Upper lobe of right lung (tissue), 1 donor: ENCODE measurements at regions not wholly inside any gene's neighbourhood (a gene's known extent, or its start where the extent isn't known, plus 50 kb on each side); places are given as distances from the start of the nearest gene placed in this dataset.

ENCODE experiments used
- ATAC-seq: fragments of 200-7000 bp; cut with Tn5 transposase; one replicate; pipeline ENCODE4 v1.9.1; 2020; ENCODE audit warnings: mild to moderate bottlenecking, moderate library complexity
- DNase-seq: peaks from one replicate; pipeline ENCODE4 v3.0.0-alpha.2; 2020
- H3K27ac ChIP-seq: fragments of 200-600 bp; one replicate; pipeline ENCODE4 v1.8.0; 2022
- H3K27me3 ChIP-seq: fragments of 200-600 bp; one replicate; pipeline ENCODE4 v1.8.0; 2022; ENCODE audit warnings: mild to moderate bottlenecking
- H3K36me3 ChIP-seq: fragments of 200-600 bp; one replicate; pipeline ENCODE4 v1.8.0; 2022
- H3K4me1 ChIP-seq: fragments of 200-600 bp; one replicate; pipeline ENCODE4 v1.8.0; 2022
- H3K4me3 ChIP-seq: fragments of 200-600 bp; one replicate; pipeline ENCODE4 v1.8.0; 2022; ENCODE audit warnings: mild to moderate bottlenecking
- H3K9me3 ChIP-seq: fragments of 200-600 bp; one replicate; pipeline ENCODE4 v1.8.0; 2022
- intact Hi-C: fragments of 100-400 bp; cut with DNase I; formaldehyde crosslinking; loops from one replicate; pipeline ENCODE4 v1.11.0; 2022
- TF ChIP-seq, protein P1 (sequence below): fragments of 200-600 bp; IDR thresholded peaks from one replicate; pipeline ENCODE4 v1.8.0; 2022; ENCODE audit warnings: antibody characterized with exemption
- donor health status: DM: no; HTN: yes; CAD: no; lungs with severe emphysema.

DNA sequence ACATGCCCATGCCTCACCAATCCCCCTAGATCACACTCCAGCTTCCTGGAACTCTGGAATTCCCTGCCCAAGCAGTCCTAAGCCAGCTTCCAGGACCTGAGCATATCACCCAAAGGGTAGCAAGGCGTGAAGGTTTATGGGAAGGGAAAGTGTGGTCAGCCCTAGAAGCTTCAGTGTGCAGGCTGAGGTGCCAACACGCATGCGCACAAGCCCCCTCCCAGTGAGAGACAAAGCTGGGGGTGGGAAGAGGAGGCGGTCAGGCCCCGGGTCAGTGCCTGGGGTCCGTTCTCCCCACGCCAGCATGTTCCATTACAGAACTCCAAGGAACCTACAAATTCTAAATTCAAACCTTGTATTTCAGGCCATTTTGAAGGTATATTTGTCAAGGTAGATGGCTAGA, 103.6 kb upstream of the C7orf33 start:
- intact Hi-C loops, result no loop called here
- H3K36me3 ChIP-seq, result no peaks in the 10 kb centered on the region
- TF ChIP-seq, protein P1, sequence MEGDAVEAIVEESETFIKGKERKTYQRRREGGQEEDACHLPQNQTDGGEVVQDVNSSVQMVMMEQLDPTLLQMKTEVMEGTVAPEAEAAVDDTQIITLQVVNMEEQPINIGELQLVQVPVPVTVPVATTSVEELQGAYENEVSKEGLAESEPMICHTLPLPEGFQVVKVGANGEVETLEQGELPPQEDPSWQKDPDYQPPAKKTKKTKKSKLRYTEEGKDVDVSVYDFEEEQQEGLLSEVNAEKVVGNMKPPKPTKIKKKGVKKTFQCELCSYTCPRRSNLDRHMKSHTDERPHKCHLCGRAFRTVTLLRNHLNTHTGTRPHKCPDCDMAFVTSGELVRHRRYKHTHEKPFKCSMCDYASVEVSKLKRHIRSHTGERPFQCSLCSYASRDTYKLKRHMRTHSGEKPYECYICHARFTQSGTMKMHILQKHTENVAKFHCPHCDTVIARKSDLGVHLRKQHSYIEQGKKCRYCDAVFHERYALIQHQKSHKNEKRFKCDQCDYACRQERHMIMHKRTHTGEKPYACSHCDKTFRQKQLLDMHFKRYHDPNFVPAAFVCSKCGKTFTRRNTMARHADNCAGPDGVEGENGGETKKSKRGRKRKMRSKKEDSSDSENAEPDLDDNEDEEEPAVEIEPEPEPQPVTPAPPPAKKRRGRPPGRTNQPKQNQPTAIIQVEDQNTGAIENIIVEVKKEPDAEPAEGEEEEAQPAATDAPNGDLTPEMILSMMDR, result no peak
- no peaks in the 10 kb centered on the region for H3K4me1 ChIP-seq
- DNase-seq (no peak), ATAC-seq (no peak)
- H3K27me3 ChIP-seq, result no peaks in the 10 kb centered on the region
- H3K27ac ChIP-seq, result no peak overlapping the region
- no peaks in the 10 kb centered on the region for H3K9me3 ChIP-seq
- H3K4me3 ChIP-seq, result no peak overlapping the region

DNA sequence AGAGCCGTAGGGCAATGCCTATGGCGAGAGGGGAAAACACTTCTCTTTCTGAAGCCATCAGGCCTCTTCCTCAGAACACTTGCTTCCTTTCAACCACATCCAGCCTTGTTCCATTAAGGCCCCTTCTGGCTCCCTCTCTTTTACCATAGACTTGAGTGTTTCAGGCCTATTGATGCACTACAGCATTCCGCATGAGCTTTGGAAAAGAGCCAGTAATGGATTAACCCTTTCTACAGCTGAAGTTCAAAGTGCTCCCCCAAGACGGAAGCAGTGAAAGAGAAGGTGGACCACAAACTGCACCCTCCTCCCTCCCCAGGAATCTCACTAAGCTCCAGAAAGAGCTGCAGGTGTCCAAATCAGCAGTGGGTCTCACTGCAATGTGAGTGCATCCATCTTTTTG, 102.7 kb upstream of the C7orf33 start:
- Histone ChIP-seq H3K9me3 (no peaks in the 10 kb centered on the region), H3K36me3 (no peaks in the 10 kb centered on the region), H3K4me1 (no peaks in the 10 kb centered on the region), H3K27me3 (no peaks in the 10 kb centered on the region), H3K27ac (no peak overlapping the region), H3K4me3 (no peak overlapping the region)
- ATAC-seq (no peak), DNase-seq (no peak)
- TF ChIP-seq, protein P1, result no peak
- intact Hi-C loops, result no loop called here

DNA sequence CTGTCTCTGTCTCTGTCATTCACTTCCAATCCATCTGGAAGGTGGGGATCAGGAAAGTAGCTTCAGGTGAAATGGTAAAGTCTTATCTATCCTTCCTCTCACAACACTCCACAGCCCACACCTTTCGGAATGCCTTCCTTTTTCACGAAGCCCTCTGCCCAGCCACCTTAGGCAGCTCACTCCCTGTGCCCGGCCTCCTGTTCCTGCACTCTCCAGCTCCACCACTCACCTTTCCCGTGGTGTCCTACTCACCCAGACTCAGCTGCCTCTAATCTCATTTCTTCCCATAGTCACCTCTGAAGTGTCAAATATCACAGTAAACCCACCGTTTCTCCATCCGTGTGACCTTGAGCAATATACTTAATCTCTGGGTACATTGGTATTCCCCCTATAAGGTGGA, 100.9 kb upstream of the C7orf33 start:
- TF ChIP-seq, protein P1, result no peak
- Histone ChIP-seq H3K4me3 (no peak overlapping the region), H3K4me1 (no peaks in the 10 kb centered on the region), H3K27me3 (no peaks in the 10 kb centered on the region), H3K36me3 (no peaks in the 10 kb centered on the region), H3K9me3 (no peaks in the 10 kb centered on the region), H3K27ac (no peak overlapping the region)
- DNase-seq (no peak), ATAC-seq (no peak)
- intact Hi-C loops, result no loop called here

DNA sequence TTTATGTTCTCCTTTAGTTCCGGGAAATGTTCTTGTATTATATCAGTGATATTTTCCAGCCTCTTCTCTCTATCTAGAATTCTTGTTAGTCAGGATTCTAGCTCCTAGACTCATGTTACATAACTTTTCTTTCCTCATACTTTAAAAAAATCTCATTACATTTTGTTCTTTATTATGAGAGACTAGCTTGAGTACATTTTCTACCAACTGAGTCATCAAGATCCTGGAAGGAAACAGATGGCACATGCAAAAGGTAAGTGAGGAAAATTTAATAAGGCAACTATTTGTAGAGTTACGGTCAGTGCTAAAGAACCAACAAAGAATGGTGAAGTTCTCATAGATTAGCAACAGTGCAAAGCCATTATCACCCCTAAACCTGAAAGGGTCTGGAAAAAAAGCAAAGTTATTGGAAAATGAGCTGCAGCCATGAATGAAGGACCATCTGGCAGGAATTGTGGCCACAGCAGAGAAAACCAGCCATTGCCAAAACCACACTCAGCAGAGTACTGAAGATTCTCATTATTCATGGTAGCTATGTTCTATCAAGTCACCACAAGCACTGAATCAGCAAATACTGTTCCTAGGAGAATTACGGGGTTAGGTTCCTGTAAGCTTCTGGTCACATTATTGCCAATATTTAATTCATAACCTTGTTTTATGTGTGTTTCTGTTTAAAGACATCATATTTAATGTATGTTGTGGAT, 98.3 kb upstream of the C7orf33 start:
- DNase-seq (no peak), ATAC-seq (no peak)
- intact Hi-C loops, result no loop called here
- TF ChIP-seq, protein P1, result no peak
- no peaks in the 10 kb centered on the region for H3K9me3 ChIP-seq
- no peak overlapping the region for H3K4me3 ChIP-seq
- H3K27ac ChIP-seq, result no peak overlapping the region
- no peaks in the 10 kb centered on the region for H3K36me3 ChIP-seq
- H3K27me3 ChIP-seq, result no peaks in the 10 kb centered on the region
- H3K4me1 ChIP-seq, result no peaks in the 10 kb centered on the region

DNA sequence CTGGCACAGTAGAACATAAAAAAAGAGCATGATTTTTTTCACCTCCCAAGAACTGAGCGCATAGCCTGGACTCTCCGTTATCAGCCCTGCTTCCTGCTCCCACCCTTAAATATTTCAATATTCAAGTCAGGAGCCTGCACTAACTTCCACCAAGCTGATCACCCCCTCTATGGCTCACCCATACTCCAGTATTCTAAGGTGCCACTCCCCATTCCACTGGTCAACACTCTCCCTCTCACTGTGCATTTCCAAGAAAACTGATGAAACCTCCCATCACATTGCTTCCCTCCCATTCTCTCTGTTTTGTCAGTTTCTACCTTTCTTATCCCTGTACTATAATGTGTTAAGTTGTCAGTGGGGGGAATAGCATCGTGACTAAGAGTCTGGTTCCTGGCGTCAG, 95.0 kb upstream of the C7orf33 start:
- ATAC-seq, result no peak
- Histone ChIP-seq H3K4me3 (no peak overlapping the region), H3K27ac (no peak overlapping the region), H3K9me3 (no peaks in the 10 kb centered on the region), H3K27me3 (peaks cover 11% of the 10 kb centered on the region), H3K4me1 (no peaks in the 10 kb centered on the region), H3K36me3 (no peaks in the 10 kb centered on the region)
- intact Hi-C loops, result no loop called here
- TF ChIP-seq, protein P1, result no peak
- no peak for DNase-seq

DNA sequence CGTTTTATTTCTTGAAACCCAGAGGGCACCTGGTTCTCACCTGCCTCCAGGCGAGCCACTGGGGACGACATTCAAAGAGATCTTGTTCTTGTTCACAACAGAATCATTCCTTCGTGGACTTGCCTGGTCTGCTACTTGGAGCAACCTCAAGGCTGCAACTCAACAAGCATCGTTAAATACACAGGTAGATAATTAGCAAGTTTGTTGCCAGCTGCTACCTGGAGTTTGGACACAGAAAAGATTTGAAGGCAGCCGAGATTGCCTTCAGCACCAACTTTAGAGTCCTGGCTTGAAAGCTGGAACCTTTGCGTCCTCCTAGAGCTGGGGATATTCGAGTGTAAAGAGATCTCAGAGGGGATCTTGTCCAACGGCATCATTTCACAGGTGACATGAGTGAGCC, 89.6 kb upstream of the C7orf33 start:
- DNase-seq, result no peak
- intact Hi-C loops, result no loop called here
- Histone ChIP-seq H3K4me1 (no peaks in the 10 kb centered on the region), H3K4me3 (no peak overlapping the region), H3K27ac (no peak overlapping the region), H3K27me3 (peaks cover 21% of the 10 kb centered on the region), H3K36me3 (no peaks in the 10 kb centered on the region), H3K9me3 (no peaks in the 10 kb centered on the region)
- no peak for ATAC-seq
- TF ChIP-seq, protein P1, result no peak
